IMR-90 (cell line): ENCODE measurements at regions not wholly inside any gene's neighbourhood (a gene's known extent, or its start where the extent isn't known, plus 50 kb on each side); places are given as distances from the start of the nearest gene placed in this dataset.
"Not testable (repeated sequence)": the region's sequence is repeated elsewhere in the genome, so short reads cannot be mapped to it uniquely, and the experiment has no call there.

ENCODE experiments used
- ATAC-seq: fragments of 200-7000 bp; cut with Tn5 transposase; 2 replicates; pipeline ENCODE4 v1.9.1; 2020; ENCODE audit warnings: low read depth, mild to moderate bottlenecking, moderate library complexity
- BruUV-seq: library from RNA; stranded (reverse); fragments of 400-500 nt; replicated peaks from 2 replicates; lab custom pipeline; 2021; lab: Mats Ljungman, UMichigan
- CTCF ChIA-PET: fragments of 300-600 bp; formaldehyde crosslinking; extraction: SDS; loops from one replicate; lab custom pipeline; 2021; ENCODE audit warnings: antibody characterized with exemption; lab: Yijun Ruan, JAX
- POLR2A ChIA-PET: fragments of 300-600 bp; sonication (Branson Sonifier 250); formaldehyde crosslinking; loops from one replicate; lab custom pipeline; 2022; ENCODE audit warnings: antibody characterized with exemption; ENCODE audit not compliant: unreplicated experiment; lab: Charles Lee
- DNase-seq: peaks from one replicate; pipeline ENCODE4 v3.0.0; 2013
- H2AFZ ChIP-seq: replicated peaks from 2 replicates; pipeline ENCODE3; 2013; ENCODE audit warnings: low read length, mild to moderate bottlenecking; ENCODE audit not compliant: poor library complexity
- H2AK5ac ChIP-seq: 2 replicates; pipeline ENCODE4 v1.6.1; 2013; ENCODE audit warnings: low read depth, low read length, inconsistent platforms
- H2AK9ac ChIP-seq: replicated peaks from 2 replicates; pipeline ENCODE3; 2013; ENCODE audit warnings: mild to moderate bottlenecking, low read depth, low read length, moderate library complexity; ENCODE audit not compliant: poor library complexity
- H2BK120ac ChIP-seq: 2 replicates; pipeline ENCODE4 v1.6.1; 2013; ENCODE audit warnings: low read depth, low read length, inconsistent platforms
- H2BK15ac ChIP-seq: 3 replicates; pipeline ENCODE4 v1.6.1; 2013; ENCODE audit warnings: low read depth, low read length, inconsistent platforms
- H2BK20ac ChIP-seq: 2 replicates; pipeline ENCODE4 v1.6.1; 2013; ENCODE audit warnings: low read depth, mild to moderate bottlenecking, inconsistent platforms, low read length, moderate library complexity
- H2BK5ac ChIP-seq: 2 replicates; pipeline ENCODE4 v1.6.1; 2013; ENCODE audit warnings: mild to moderate bottlenecking, low read depth, low read length, inconsistent platforms; ENCODE audit not compliant: poor library complexity, severe bottlenecking
- H3K14ac ChIP-seq: replicated peaks from 2 replicates; pipeline ENCODE4 v1.6.1; 2013; ENCODE audit warnings: low read depth, low read length, inconsistent platforms
- H3K18ac ChIP-seq: 2 replicates; pipeline ENCODE4 v1.6.1; 2013; ENCODE audit warnings: low read depth, low read length, control low read depth
- H3K23ac ChIP-seq: 2 replicates; pipeline ENCODE4 v1.6.1; 2013; ENCODE audit warnings: low read depth, low read length, inconsistent platforms
- H3K27ac ChIP-seq: 2 replicates; pipeline ENCODE4 v1.5.1; 2013; ENCODE audit warnings: mild to moderate bottlenecking, control low read depth, low read length; ENCODE audit not compliant: insufficient read depth
- H3K27me3 ChIP-seq: 2 replicates; pipeline ENCODE4 v1.6.1; 2013; ENCODE audit warnings: low read length; ENCODE audit not compliant: control insufficient read depth, insufficient read depth
- H3K36me3 ChIP-seq: 2 replicates; pipeline ENCODE4 v1.6.1; 2013; ENCODE audit warnings: low read length, mixed read lengths; ENCODE audit not compliant: control insufficient read depth, insufficient read depth
- H3K4ac ChIP-seq: 2 replicates; pipeline ENCODE4 v1.6.1; 2013; ENCODE audit warnings: low read depth, low read length, inconsistent platforms
- H3K4me1 ChIP-seq: 2 replicates; pipeline ENCODE4 v1.6.1; 2013; ENCODE audit warnings: low read length, mixed read lengths; ENCODE audit not compliant: control insufficient read depth, insufficient read depth
- H3K4me2 ChIP-seq: 2 replicates; pipeline ENCODE4 v1.6.1; 2013; ENCODE audit warnings: low read depth, mild to moderate bottlenecking, control low read depth, low read length, moderate library complexity
- H3K4me3 ChIP-seq: 2 replicates; pipeline ENCODE4 v1.5.1; 2013; ENCODE audit warnings: low read depth, mild to moderate bottlenecking, control low read depth, low read length, moderate library complexity; ENCODE audit not compliant: insufficient read depth
- H3K56ac ChIP-seq: 2 replicates; pipeline ENCODE4 v1.6.1; 2013; ENCODE audit warnings: low read length, inconsistent platforms; ENCODE audit not compliant: insufficient read depth; ENCODE audit errors: extremely low read depth
- H3K79me1 ChIP-seq, 2 experiments: 2 replicates each; pipeline ENCODE4 v1.6.1; 2013; ENCODE audit warnings: low read length in 2 of 2, inconsistent platforms in 1 of 2, low read depth in 1 of 2
- H3K9ac ChIP-seq: 2 replicates; pipeline ENCODE4 v1.6.1; 2013; ENCODE audit warnings: low read depth, low read length, control low read depth
- H3K9me1 ChIP-seq: 2 replicates; pipeline ENCODE4 v1.6.1; 2013; ENCODE audit warnings: low read length, inconsistent platforms; ENCODE audit not compliant: insufficient read depth
- H3K9me3 ChIP-seq: 2 replicates; pipeline ENCODE4 v1.6.1; 2013; ENCODE audit warnings: low read length; ENCODE audit not compliant: control insufficient read depth, insufficient read depth
- H4K20me1 ChIP-seq: 2 replicates; pipeline ENCODE4 v1.6.1; 2013; ENCODE audit warnings: low read length, inconsistent platforms; ENCODE audit not compliant: insufficient read depth
- H4K5ac ChIP-seq: 2 replicates; pipeline ENCODE4 v1.6.1; 2013; ENCODE audit warnings: mild to moderate bottlenecking, low read depth, low read length, control low read depth
- H4K8ac ChIP-seq, 2 experiments: 2 replicates each; pipeline ENCODE4 v1.6.1; 2013; ENCODE audit warnings: low read depth in 2 of 2, low read length in 2 of 2, control low read depth in 1 of 2, inconsistent platforms in 1 of 2
- H4K91ac ChIP-seq: 2 replicates; pipeline ENCODE4 v1.6.1; 2013; ENCODE audit warnings: low read depth, low read length, inconsistent platforms; ENCODE audit not compliant: insufficient read depth
- WGBS, 2 experiments: methylation state at CpG; one replicate each; pipeline versions ENCODE4 v1.1.5 to v1.1.7; 2013; ENCODE audit warnings: missing lambda C conversion rate in 2 of 2; ENCODE audit not compliant: insufficient read length in 1 of 2; ENCODE audit errors: extremely low coverage in 2 of 2; 5-methylcytosine and 5-hydroxymethylcytosine counted together
- dilution Hi-C: fragments of 300-500 bp; cut with HindIII; formaldehyde crosslinking; loops from one replicate; pipeline ENCODE4 v1.14.3; 2018; ENCODE audit warnings: low sequenced_read_pairs; ENCODE audit not compliant: unreplicated experiment
- in situ Hi-C: fragments of 300-500 bp; cut with MboI; formaldehyde crosslinking; loops from 3 replicates; pipeline ENCODE4 v1.14.3; 2019; ENCODE audit warnings: low sequenced_read_pairs, inconsistent platforms, mixed read lengths
- intact Hi-C: fragments of 100-400 bp; cut with micrococcal nuclease; formaldehyde crosslinking; loops from 2 replicates; pipeline ENCODE4 v1.10.0; 2022

GRCh38 chr15:22684786-22685185 is 101.7 kb upstream of the NIPA1 start:
- dilution Hi-C loops, H3K56ac ChIP-seq, CTCF ChIA-PET, H3K9me1 ChIP-seq, intact Hi-C loops, H3K18ac ChIP-seq, H4K91ac ChIP-seq, H2BK20ac ChIP-seq, H3K4me3 ChIP-seq, BruUV-seq, H2AK5ac ChIP-seq, H3K14ac ChIP-seq, H3K27me3 ChIP-seq, H3K27ac ChIP-seq, H2BK5ac ChIP-seq, H4K20me1 ChIP-seq, H3K9ac ChIP-seq, ATAC-seq, H3K4ac ChIP-seq, H2BK15ac ChIP-seq, H3K23ac ChIP-seq, H3K79me1 ChIP-seq, H3K36me3 ChIP-seq, in situ Hi-C loops, POLR2A ChIA-PET, H3K4me2 ChIP-seq, H4K8ac ChIP-seq, H2AFZ ChIP-seq, H3K4me1 ChIP-seq, H2AK9ac ChIP-seq, H3K9me3 ChIP-seq, H2BK120ac ChIP-seq, H4K5ac ChIP-seq: not testable (repeated sequence)
- DNase-seq: peak; percentile 4
- no CpG with 5 or more reads among the region's 2 CpGs for WGBS, 2 experiments

GRCh38 chr15:22699881-22700280 is 86.6 kb upstream of the NIPA1 start:
- H3K4me3 ChIP-seq, H3K9me1 ChIP-seq, H3K14ac ChIP-seq, H3K4ac ChIP-seq, intact Hi-C loops, H2AK9ac ChIP-seq, H3K79me1 ChIP-seq, H3K23ac ChIP-seq, H4K5ac ChIP-seq, H4K20me1 ChIP-seq, H2BK120ac ChIP-seq, H3K9ac ChIP-seq, dilution Hi-C loops, H3K36me3 ChIP-seq, H4K8ac ChIP-seq, H3K27ac ChIP-seq, H2BK20ac ChIP-seq, DNase-seq, H2AFZ ChIP-seq, CTCF ChIA-PET, H2AK5ac ChIP-seq, H2BK5ac ChIP-seq, H4K91ac ChIP-seq, H3K27me3 ChIP-seq, H3K56ac ChIP-seq, H3K9me3 ChIP-seq, H2BK15ac ChIP-seq, BruUV-seq, ATAC-seq, H3K4me1 ChIP-seq, POLR2A ChIA-PET, H3K4me2 ChIP-seq, H3K18ac ChIP-seq: not testable (repeated sequence)
- no CpG with 5 or more reads among the region's 3 CpGs for WGBS, 2 experiments
- in situ Hi-C loops: loop anchor here (25.0 kb wide), 1 partner anchor 112 kb away; no protein-coding TSS in a partner anchor
